SK-N-MC (cell line): ENCODE measurements at regions not wholly inside any gene's neighbourhood (a gene's known extent, or its start where the extent isn't known, plus 50 kb on each side); places are given as distances from the start of the nearest gene placed in this dataset.
"Not testable (repeated sequence)": the region's sequence is repeated elsewhere in the genome, so short reads cannot be mapped to it uniquely, and the experiment has no call there.

Experiments
- EZH2 ChIP-seq: fragments of 200-600 bp; sonication (generic); IDR thresholded peaks from one replicate; pipeline ENCODE4 v1.6.1; 2017; ENCODE audit warnings: antibody characterized with exemption
- FOXP2 ChIP-seq: optimal IDR thresholded peaks from 2 replicates; pipeline ENCODE3; 2011; ENCODE audit warnings: mild to moderate bottlenecking, moderate library complexity; ENCODE audit not compliant: insufficient read depth; ENCODE audit errors: extremely low read length, control extremely low read depth
- POLR2AphosphoS5 ChIP-seq: IDR thresholded peaks from 2 replicates; pipeline ENCODE4 v1.6.1; 2012; ENCODE audit warnings: mild to moderate bottlenecking, low read depth, low read length, borderline replicate concordance

DNA sequence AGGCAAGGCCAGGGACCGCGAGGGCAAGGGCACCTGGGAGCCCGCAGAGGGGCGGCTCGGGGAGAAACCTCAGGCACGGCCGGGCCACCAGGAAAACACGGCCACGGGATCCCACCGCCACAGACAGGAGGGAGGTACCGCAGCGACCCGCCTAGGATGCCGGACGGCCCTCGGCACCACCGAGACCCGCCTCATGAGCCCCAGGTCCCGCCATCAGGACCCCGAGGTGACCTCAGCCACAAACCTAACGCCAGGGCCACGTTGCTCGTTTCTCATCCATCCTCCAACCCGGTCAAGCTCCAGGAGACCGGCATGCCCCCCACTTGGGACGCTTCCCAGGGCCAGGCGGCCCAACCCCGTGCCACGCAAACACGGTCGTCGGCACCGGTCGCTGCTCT lies 95.2 kb upstream of the ANKRD30BL start:
- TF ChIP-seq POLR2AphosphoS5, EZH2, FOXP2: not testable (repeated sequence)
